Spleen (tissue), 7 donors: ENCODE measurements at regions not wholly inside any gene's neighbourhood (a gene's known extent, or its start where the extent isn't known, plus 50 kb on each side); places are given as distances from the start of the nearest gene placed in this dataset.

Experiments used
- CTCF ChIP-seq, 11 experiments: fragments of 200-600 bp in 7 of 11; fragments of 450-650 bp in 4 of 11; sonication (generic) in 4 of 11; IDR thresholded peaks in 8 of 11; conservative IDR thresholded peaks in 3 of 11; 1 replicate in 7 of 11; 2 replicates in 4 of 11; pipeline versions ENCODE4 v1.4.0 to v1.8.0; 2016 to 2021; ENCODE audit warnings: antibody characterized with exemption in 11 of 11, inconsistent platforms in 4 of 11, mild to moderate bottlenecking in 1 of 11
- POLR2A ChIP-seq, 3 donors: fragments of 450-650 bp; IDR thresholded peaks; one replicate each; pipeline ENCODE4 v1.5.1; 2017; ENCODE audit warnings: antibody characterized with exemption in 3 of 3, mild to moderate bottlenecking in 1 of 3
- POLR2AphosphoS5 ChIP-seq, 3 donors: sonication (generic); formaldehyde crosslinking; IDR thresholded peaks; one replicate each; pipeline ENCODE4 v1.5.1; 2017; ENCODE audit warnings: antibody characterized with exemption in 3 of 3
- donor health status: DM: no; HTN: no; CAD: no; lungs with moderate emphysema.
- donor health status: DM: no; HTN: no; CAD: no.
- donor health status: DM: no; HTN: no; CAD: no.

- TF ChIP-seq CTCF (IDR thresholded peaks at IDR 0.05 in 8 of 11, conservative IDR thresholded peaks at IDR 0.05 in 3 of 11): no peak
- TF ChIP-seq POLR2A (IDR thresholded peaks at IDR 0.05): no peak
- no peak for TF ChIP-seq POLR2AphosphoS5 (IDR thresholded peaks at IDR 0.05)
Observed at GRCh38 chr4:37537484-37537883, 148.7 kb downstream of the RELL1 start.
